WERI-Rb-1 (cell line): ENCODE measurements at regions not wholly inside any gene's neighbourhood (a gene's known extent, or its start where the extent isn't known, plus 50 kb on each side); places are given as distances from the start of the nearest gene placed in this dataset.

Experiments used
- DNase-seq: peaks from one replicate; pipeline ENCODE4 v3.0.0-alpha.2; 2020
- H3K27ac ChIP-seq: fragments of 250-450 bp; sonication (Bioruptor Pico); 2 replicates; pipeline ENCODE4 v1.5.1; 2020; ENCODE audit warnings: mild to moderate bottlenecking, moderate library complexity
- H3K27me3 ChIP-seq: fragments of 250-450 bp; sonication (Bioruptor Pico); 2 replicates; pipeline ENCODE4 v1.5.1; 2021; ENCODE audit warnings: mild to moderate bottlenecking, low read depth, moderate library complexity; ENCODE audit not compliant: insufficient read depth, severe bottlenecking
- H3K36me3 ChIP-seq: fragments of 250-450 bp; sonication (Bioruptor Pico); 2 replicates; pipeline ENCODE4 v1.5.1; 2020; ENCODE audit warnings: mild to moderate bottlenecking, moderate library complexity
- H3K4me3 ChIP-seq: 2 replicates; pipeline ENCODE4 v1.5.1; 2011; ENCODE audit warnings: low read depth, mild to moderate bottlenecking, control low read depth, low read length
- H3K9me3 ChIP-seq: fragments of 250-450 bp; sonication (Bioruptor Pico); 2 replicates; pipeline ENCODE4 v1.5.1; 2021; ENCODE audit warnings: mild to moderate bottlenecking, moderate library complexity; ENCODE audit not compliant: severe bottlenecking
- CTCF ChIP-seq: IDR thresholded peaks from 2 replicates; pipeline ENCODE4 v1.5.1; 2011; ENCODE audit warnings: low read depth, mild to moderate bottlenecking, control low read depth, inconsistent platforms, low read length

GRCh38 chr2:83054751-83055150 is 1404.3 kb downstream of the SUCLG1 start:
- H3K27ac ChIP-seq: no peak overlapping the region
- DNase-seq: no peak
- H3K36me3 ChIP-seq: no peaks in the 10 kb centered on the region
- no peak for TF ChIP-seq CTCF
- H3K27me3 ChIP-seq: no peaks in the 10 kb centered on the region
- no peaks in the 10 kb centered on the region for H3K9me3 ChIP-seq
- no peak overlapping the region for H3K4me3 ChIP-seq

DNA sequence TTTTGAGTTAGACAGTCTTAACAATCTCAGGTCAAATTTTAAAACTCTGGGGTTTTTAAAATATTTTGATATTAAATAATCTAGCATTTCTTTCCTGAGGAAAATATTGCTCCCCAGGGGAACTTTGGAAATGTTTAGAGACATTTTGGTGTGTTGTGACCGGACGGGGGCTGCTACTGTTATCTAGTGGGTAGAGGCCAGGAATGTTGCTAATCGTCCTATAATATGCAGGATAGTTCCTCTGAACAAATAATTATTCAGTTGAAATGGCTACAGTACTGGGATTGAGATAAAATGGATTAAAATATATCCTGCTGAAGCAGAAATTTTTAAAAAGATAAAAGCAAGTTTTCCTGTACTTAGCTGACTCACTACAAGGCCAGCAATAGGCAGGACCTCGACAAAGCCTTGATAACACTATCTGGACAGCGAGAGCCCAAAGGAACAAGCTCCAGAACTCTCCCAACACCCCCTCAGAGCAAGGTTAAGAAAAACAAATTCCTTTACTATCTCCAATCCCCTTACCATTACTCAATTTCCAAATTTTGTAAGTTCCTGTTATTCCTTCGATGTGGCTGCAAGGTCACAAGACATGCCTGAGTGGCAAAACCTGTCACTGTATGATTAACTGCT is 1407.4 kb downstream of the SUCLG1 start:
- DNase-seq: no peak
- Histone ChIP-seq H3K27ac (no peak overlapping the region), H3K36me3 (no peaks in the 10 kb centered on the region), H3K9me3 (no peaks in the 10 kb centered on the region), H3K27me3 (no peaks in the 10 kb centered on the region), H3K4me3 (no peak overlapping the region)
- TF ChIP-seq CTCF: no peak

DNA sequence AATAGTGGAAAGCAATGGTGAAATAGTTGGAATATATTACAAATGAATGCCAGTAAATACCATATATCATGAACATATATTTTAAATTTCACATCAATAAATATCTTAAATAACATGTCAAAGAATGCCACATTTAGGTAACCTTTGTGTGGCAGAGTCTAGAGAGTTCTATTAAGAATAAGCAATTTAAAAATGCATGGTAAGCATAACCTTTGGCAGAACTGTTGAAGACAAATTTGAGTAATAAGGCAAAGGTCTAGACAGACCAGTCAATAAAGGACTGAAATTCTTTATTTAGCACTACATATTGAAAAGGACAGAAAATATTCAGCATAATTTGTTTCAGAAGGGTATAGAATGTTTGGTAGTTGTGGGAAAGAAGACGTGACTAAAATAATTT is 1417.0 kb downstream of the SUCLG1 start:
- H3K27ac ChIP-seq: no peak overlapping the region
- no peak overlapping the region for H3K4me3 ChIP-seq
- no peak for TF ChIP-seq CTCF
- H3K36me3 ChIP-seq: no peaks in the 10 kb centered on the region
- DNase-seq: no peak
- no peaks in the 10 kb centered on the region for H3K27me3 ChIP-seq
- no peaks in the 10 kb centered on the region for H3K9me3 ChIP-seq

DNA sequence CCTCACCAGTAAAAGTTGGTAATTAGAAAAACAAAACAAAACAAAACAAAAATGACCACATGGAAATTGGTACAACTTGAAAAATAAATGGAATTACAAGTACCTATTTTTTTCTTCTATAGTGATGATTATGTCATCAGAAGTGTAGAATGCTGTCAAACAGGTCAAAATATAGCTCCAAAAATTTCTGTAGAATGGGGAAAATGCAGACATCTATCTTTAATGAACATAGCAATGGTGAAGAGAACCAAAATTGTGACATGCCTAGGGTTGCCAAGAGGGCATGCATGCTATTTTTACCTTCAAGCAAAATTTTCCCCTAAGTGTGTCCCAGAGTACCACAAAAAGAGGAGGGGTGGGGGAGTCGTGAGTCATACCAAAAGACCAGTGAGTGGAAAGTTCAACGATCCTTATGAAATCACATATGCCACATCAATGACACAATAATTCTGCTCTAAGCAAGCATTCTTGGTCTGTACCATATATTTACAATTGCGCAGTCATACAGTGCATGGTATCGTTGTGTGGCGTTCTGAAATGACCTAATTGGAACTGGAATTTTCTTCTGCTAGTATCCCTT is 1436.4 kb downstream of the SUCLG1 start:
- TF ChIP-seq CTCF: no peak
- Histone ChIP-seq H3K36me3 (no peaks in the 10 kb centered on the region), H3K9me3 (no peaks in the 10 kb centered on the region), H3K4me3 (no peak overlapping the region), H3K27me3 (no peaks in the 10 kb centered on the region), H3K27ac (no peak overlapping the region)
- no peak for DNase-seq

- Histone ChIP-seq H3K9me3 (no peaks in the 10 kb centered on the region), H3K27ac (no peak overlapping the region), H3K36me3 (no peaks in the 10 kb centered on the region), H3K27me3 (no peaks in the 10 kb centered on the region), H3K4me3 (no peak overlapping the region)
- TF ChIP-seq CTCF: no peak
- DNase-seq: no peak
These were observed 1441.6 kb downstream of the SUCLG1 start for GRCh38 chr2:83017366-83018090.
